GM10266 (cell line): ENCODE measurements at regions not wholly inside any gene's neighbourhood (a gene's known extent, or its start where the extent isn't known, plus 50 kb on each side); places are given as distances from the start of the nearest gene placed in this dataset.

ENCODE experiments used
- DNase-seq: peaks from one replicate; pipeline ENCODE4 v3.0.0; 2012; ENCODE audit errors: extremely low spot score
- TF ChIP-seq, protein P1 (sequence below): IDR thresholded peaks from 2 replicates; pipeline ENCODE4 v1.5.1; 2012; ENCODE audit warnings: mild to moderate bottlenecking, low read depth; ENCODE audit not compliant: control insufficient read depth, insufficient read depth; ENCODE audit errors: missing control alignments

DNA sequence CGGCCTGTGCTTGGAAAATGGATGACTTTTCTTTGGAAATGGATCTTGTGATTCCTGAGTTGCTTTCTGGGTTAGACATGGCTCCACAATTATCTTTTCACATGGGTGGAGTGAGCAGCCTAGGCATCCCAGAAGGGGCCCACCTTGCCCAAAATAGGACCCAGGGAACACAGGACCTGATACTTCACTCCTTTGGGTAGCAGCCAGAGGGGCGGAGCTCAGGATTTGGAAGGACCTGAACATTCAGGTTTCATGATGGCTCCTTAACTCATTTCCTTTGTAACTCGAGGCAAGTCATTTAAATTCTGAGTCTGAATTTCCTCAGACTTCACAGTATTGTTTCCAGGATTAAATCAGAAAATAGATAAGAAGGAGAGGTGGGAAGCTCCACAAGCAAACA is 178.3 kb upstream of the ZMIZ1 start:
- TF ChIP-seq, protein P1, sequence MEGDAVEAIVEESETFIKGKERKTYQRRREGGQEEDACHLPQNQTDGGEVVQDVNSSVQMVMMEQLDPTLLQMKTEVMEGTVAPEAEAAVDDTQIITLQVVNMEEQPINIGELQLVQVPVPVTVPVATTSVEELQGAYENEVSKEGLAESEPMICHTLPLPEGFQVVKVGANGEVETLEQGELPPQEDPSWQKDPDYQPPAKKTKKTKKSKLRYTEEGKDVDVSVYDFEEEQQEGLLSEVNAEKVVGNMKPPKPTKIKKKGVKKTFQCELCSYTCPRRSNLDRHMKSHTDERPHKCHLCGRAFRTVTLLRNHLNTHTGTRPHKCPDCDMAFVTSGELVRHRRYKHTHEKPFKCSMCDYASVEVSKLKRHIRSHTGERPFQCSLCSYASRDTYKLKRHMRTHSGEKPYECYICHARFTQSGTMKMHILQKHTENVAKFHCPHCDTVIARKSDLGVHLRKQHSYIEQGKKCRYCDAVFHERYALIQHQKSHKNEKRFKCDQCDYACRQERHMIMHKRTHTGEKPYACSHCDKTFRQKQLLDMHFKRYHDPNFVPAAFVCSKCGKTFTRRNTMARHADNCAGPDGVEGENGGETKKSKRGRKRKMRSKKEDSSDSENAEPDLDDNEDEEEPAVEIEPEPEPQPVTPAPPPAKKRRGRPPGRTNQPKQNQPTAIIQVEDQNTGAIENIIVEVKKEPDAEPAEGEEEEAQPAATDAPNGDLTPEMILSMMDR, result no peak

DNA sequence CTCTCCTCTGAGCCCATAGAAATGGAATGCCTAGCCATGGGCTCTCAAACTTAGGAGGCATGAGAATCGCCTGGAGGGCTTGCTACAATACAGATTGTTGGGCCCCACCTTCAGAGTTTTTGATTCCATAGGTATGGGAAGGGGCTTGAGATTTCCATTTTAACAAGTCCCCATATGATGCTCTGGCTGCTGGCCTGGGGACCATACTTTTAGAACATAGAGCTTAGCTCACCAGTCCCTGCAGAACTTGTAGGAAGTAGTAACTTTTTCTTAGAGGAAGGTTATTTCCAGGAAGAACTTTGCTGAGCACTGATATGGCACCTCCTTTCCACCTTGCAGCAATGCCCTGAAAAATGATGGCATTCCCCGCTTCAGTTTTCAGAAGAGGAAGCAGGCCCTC is 177.0 kb upstream of the ZMIZ1 start:
- no peak for DNase-seq
- TF ChIP-seq, protein P1, result no peak

More for the DNA sequence above, 178.3 kb upstream of the ZMIZ1 start:
- DNase-seq, result no peak

DNA sequence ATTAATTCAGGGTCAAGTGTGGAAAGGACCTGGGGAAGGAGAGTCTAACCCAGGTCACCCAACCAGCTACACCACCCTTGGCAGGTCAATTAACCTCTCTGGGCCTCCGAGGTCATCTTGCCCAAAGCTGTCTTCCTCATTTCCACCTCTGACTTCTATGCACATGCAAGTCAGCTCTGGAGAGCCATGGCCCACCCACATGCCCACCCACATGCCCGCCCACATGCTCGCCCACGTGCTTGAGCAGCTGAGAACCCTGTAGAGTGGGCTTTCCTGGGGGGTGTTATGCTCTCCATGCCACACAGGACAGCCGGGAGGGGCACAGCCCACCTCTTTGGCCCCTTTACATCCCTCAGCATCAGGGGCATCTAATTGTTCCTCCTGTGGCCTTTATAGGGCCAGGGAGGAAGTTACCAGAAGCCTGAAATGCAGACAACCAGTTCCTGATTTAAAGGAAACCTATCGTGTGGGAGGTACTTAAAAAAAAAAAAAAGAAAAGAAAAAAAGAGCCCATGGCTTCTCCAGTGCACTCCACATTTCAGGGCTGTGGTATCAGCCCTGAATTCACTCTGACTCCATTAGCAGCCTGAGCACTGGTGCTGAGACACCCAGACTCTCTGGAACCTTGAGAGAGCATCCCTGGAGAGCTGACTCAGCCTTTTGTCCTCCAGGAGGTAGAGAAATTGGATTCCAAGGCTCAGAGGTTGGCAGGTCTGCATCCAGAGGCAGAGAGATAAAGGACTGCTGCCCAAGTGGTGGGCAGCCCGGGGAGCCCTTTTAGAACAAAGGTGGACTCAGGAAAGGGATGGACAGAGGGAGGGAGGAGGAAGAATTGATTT is 176.2 kb upstream of the ZMIZ1 start:
- TF ChIP-seq, protein P1, result no peak
- no peak for DNase-seq

DNA sequence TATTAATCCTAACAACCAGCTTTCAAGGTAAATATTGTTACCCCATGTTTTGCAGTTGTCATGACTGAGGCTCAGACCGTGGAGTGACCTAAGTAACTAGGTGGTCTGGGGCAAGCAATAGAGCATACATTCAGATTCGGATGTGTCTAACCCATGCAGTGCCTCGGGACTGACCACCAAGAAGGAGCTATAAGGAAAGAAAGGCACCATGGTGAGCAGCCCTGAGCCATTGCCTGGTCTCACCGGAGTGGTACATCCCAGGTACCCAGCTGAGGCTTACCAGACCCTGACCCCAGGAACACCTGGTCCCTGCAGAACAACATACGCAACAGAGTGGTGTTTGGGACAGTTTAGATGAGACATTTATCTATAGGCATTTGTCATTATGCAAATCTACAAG is 175.5 kb upstream of the ZMIZ1 start:
- no peak for DNase-seq
- TF ChIP-seq, protein P1, result no peak

DNA sequence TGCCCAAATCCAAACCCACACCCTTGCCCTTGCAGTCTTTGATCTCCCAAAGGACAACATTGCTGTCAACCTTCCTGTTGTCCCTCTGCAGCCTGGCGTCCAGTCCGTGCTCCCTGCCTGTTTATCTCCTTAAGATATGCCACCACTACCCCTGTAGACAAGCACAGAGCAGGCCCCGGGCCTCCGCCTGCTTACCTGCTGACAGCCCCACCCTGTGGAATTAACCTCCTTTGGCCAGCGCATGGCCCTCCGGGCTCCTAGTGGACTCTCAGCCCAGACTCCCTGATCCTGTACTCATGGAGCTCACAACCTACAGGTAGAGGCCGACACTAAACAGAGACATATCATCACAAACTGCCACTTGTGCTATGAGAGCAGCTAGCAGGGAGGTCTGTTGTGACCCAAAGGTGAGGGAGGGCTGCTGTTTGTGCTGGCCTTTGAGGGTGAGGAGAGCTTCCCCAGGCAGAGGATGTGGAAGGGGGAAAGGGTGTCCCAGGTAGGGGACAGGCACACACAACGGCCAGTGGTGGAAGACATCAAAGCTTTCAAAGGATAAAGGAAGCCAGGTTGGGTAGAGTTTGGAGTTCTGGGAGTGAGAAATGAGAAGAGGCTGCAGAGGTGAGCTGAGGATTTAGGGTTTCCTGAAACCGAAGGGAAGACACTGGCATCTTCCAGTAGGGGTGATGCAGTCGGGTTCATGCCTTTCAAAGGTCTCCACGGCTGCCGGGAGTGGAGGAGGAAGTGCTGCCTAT is 174.5 kb upstream of the ZMIZ1 start:
- no peak for DNase-seq
- TF ChIP-seq, protein P1, result no peak

DNA sequence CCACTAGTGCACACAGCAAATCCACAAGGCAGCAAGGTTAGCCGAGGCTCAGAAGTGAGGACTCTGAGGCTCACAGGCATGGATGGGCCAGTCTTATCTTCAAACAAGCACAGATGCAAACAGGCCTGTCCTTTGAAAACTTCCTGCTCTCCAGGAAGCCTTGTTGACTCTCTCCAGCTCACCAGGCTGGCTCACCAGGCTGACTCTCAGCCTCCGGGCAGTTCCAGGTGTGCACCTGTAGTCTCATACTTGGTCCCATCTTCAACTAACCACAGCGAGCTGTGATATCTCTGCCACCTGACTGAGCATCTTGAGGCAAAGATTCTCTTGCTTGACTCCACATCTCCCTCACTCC is 173.9 kb upstream of the ZMIZ1 start:
- TF ChIP-seq, protein P1, result no peak
- DNase-seq, result no peak

DNA sequence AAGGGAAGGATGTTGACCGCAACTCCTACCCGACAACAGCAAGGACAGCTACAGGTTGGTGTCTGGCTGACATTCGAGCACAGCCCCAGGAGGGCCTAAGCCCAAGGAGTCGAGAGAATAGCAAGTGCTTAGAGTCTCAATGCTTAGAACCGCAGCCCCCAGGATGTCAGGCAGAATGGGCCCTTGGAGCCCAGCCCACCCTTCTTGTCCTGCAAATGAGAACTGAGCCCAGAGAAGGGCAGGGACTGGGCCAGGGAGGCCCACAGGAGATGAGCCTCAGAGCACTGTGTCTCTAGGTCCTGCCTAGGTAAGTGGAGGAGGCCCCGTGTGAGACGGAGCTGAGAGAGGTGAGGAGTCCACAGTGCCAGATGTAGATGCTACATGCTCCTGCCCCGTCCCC is 173.3 kb upstream of the ZMIZ1 start:
- TF ChIP-seq, protein P1, result no peak
- DNase-seq, result no peak
